ENCODE measurements at regions not wholly inside any gene's neighbourhood (a gene's known extent, or its start where the extent isn't known, plus 50 kb on each side); places are given as distances from the start of the nearest gene placed in this dataset.

- ATAC-seq = no peak
These were observed 181.2 kb upstream of the IVNS1ABP start for GRCh38 chr1:185498207-185498606.

- ATAC-seq = no peak
These were observed 180.1 kb upstream of the IVNS1ABP start for GRCh38 chr1:185497177-185497576.

GRCh38 chr1:185495898-185496297, 178.9 kb upstream of the IVNS1ABP start:
- peak in 1 of 2 donors; percentile 33 for ATAC-seq

GRCh38 chr1:185495007-185495406, 178.0 kb upstream of the IVNS1ABP start:
- no peak for ATAC-seq

GRCh38 chr1:185492089-185492825, 175.2 kb upstream of the IVNS1ABP start:
- no peak for ATAC-seq

- ATAC-seq = no peak
These were observed 174.6 kb upstream of the IVNS1ABP start for GRCh38 chr1:185491604-185492003.

GRCh38 chr1:185490924-185491323, 173.9 kb upstream of the IVNS1ABP start:
- no peak for ATAC-seq

- ATAC-seq = no peak
These were observed 172.4 kb upstream of the IVNS1ABP start for GRCh38 chr1:185489406-185489805.

GRCh38 chr1:185488808-185489207, 171.8 kb upstream of the IVNS1ABP start:
- no peak for ATAC-seq

- no peak for ATAC-seq
These were observed 170.9 kb upstream of the IVNS1ABP start for GRCh38 chr1:185487936-185488335.

GRCh38 chr1:185487026-185487425, 170.0 kb upstream of the IVNS1ABP start:
- no peak for ATAC-seq

GRCh38 chr1:185486346-185486745, 169.3 kb upstream of the IVNS1ABP start:
- no peak for ATAC-seq

GRCh38 chr1:185483664-185484450, 166.8 kb upstream of the IVNS1ABP start:
- ATAC-seq = peak in 1 of 2 donors; percentile 24

GRCh38 chr1:185483217-185483616, 166.2 kb upstream of the IVNS1ABP start:
- ATAC-seq = no peak

- no peak for ATAC-seq
These were observed 163.5 kb upstream of the IVNS1ABP start for GRCh38 chr1:185480545-185480944.

GRCh38 chr1:185479796-185480195, 162.8 kb upstream of the IVNS1ABP start:
- ATAC-seq = no peak

- ATAC-seq = peak; percentile 15 to 16
These were observed 161.8 kb upstream of the IVNS1ABP start for GRCh38 chr1:185478877-185479276.

- no peak for ATAC-seq
These were observed 160.9 kb upstream of the IVNS1ABP start for GRCh38 chr1:185477638-185478580.

- peak; percentile 97 for ATAC-seq
These were observed 157.6 kb upstream of the IVNS1ABP start for GRCh38 chr1:185474440-185475149.

GRCh38 chr1:185473186-185473585, 156.1 kb upstream of the IVNS1ABP start:
- no peak for ATAC-seq

GRCh38 chr1:185468626-185469025, 151.6 kb upstream of the IVNS1ABP start:
- no peak for ATAC-seq

- no peak for ATAC-seq
These were observed 150.1 kb upstream of the IVNS1ABP start for GRCh38 chr1:185467122-185467521.
